ENCODE measurements at regions not wholly inside any gene's neighbourhood (a gene's known extent, or its start where the extent isn't known, plus 50 kb on each side); places are given as distances from the start of the nearest gene placed in this dataset.

GRCh38 chr22:49213731-49214352 lies 613.8 kb downstream of the BRD1 start:
- TF ChIP-seq CTCF (tag by site-specific recombination; IDR thresholded peaks at IDR 0.05) (no peak), PRDM10 (tag by site-specific recombination; IDR thresholded peaks at IDR 0.05) (no peak), REST (tag by site-specific recombination; IDR thresholded peaks at IDR 0.05) (no peak), ZNF16 (tag by site-specific recombination; IDR thresholded peaks at IDR 0.05; ENCODE audit: low read depth) (no peak), ZNF114 (tag by site-specific recombination; IDR thresholded peaks at IDR 0.05) (no peak)
